ENCODE measurements at regions not wholly inside any gene's neighbourhood (a gene's known extent, or its start where the extent isn't known, plus 50 kb on each side); places are given as distances from the start of the nearest gene placed in this dataset.

- DNase-seq (ENCODE audit: low read depth in 1 of 2, low spot score in 1 of 2) (no peak), FAIRE-seq (no peak), ATAC-seq (no peak)
- ChIA-PET POLR2A (no interaction called here), CTCF (interaction anchor here (1.1 to 2.6 kb wide), 2 partner anchors 13 to 415 kb away, joined by 3 to 8 read pairs; no protein-coding TSS in a partner anchor)
- no peak for TF ChIP-seq ZC3H11A (IDR thresholded peaks at IDR 0.05)
- no peak for TF ChIP-seq FOSL2 (IDR thresholded peaks at IDR 0.05)
- TF ChIP-seq FOSL2 (CRISPR knock-in tag; IDR thresholded peaks at IDR 0.05) = no peak
- TF ChIP-seq HOXB5 (CRISPR knock-in tag; IDR thresholded peaks at IDR 0.05) = no peak
- H3K4me2 ChIP-seq = no peak overlapping the region
- H3K9me3 ChIP-seq = no peaks in the 10 kb centered on the region
- 68% methylated on average over 4 of the region's 4 CpGs for WGBS (ENCODE audit: missing lambda C conversion rate)
- H3K27ac ChIP-seq = no peak overlapping the region
- H3K4me3 ChIP-seq = no peak overlapping the region
- H3K4me1 ChIP-seq = no peaks in the 10 kb centered on the region
Observed at GRCh38 chr1:169018751-169019150, 87.7 kb upstream of the ATP1B1 start.

- WGBS (ENCODE audit: missing lambda C conversion rate) = 6% methylated on average over 3 of the region's 3 CpGs
- H3K4me1 ChIP-seq = no peaks in the 10 kb centered on the region
- ATAC-seq (no peak), FAIRE-seq (no peak), DNase-seq (ENCODE audit: low read depth in 1 of 2, low spot score in 1 of 2) (no peak)
- POLR2A ChIA-PET = no interaction called here
- TF ChIP-seq EP300 (IDR thresholded peaks at IDR 0.05) (no peak), JUN (IDR thresholded peaks at IDR 0.05) (no peak), CBX8 (IDR thresholded peaks at IDR 0.05) (no peak), ZFP36 (IDR thresholded peaks at IDR 0.05; ENCODE audit: borderline replicate concordance, partially characterized antibody) (no peak), EHMT2 (IDR thresholded peaks at IDR 0.05; ENCODE audit: low read depth) (no peak), HOXB13 (CRISPR knock-in tag; IDR thresholded peaks at IDR 0.05; ENCODE audit: low read depth) (no peak), ATOH8 (CRISPR knock-in tag; IDR thresholded peaks at IDR 0.05; ENCODE audit: low read depth) (no peak), RFX5 (IDR thresholded peaks at IDR 0.05) (no peak), HEYL (CRISPR knock-in tag; IDR thresholded peaks at IDR 0.05) (no peak), REST (IDR thresholded peaks at IDR 0.05) (no peak), NFE2L2 (conservative IDR thresholded peaks at IDR 0.05; ENCODE audit: low read length) (no peak), PHF8 (IDR thresholded peaks at IDR 0.05; ENCODE audit: borderline replicate concordance, low read depth) (no peak), TFCP2L1 (CRISPR knock-in tag; IDR thresholded peaks at IDR 0.05) (no peak), POLR2AphosphoS2 (conservative IDR thresholded peaks at IDR 0.05; ENCODE audit: low read length) (no peak), KDM5A (IDR thresholded peaks at IDR 0.05) (no peak), MAFK (IDR thresholded peaks at IDR 0.05; ENCODE audit: partially characterized antibody) (no peak), RARB (CRISPR knock-in tag; IDR thresholded peaks at IDR 0.05) (no peak), TP53 (CRISPR knock-in tag; IDR thresholded peaks at IDR 0.05) (no peak)
- no peak overlapping the region for H3K4me2 ChIP-seq
- no peak overlapping the region for H3K4me3 ChIP-seq
- H3K9me3 ChIP-seq = no peaks in the 10 kb centered on the region
- CTCF ChIA-PET = interaction anchor here (2.6 kb wide), 1 partner anchor 12 kb away, joined by 8 read pairs; no protein-coding TSS in a partner anchor
- no peak overlapping the region for H3K27ac ChIP-seq
Observed at GRCh38 chr1:169019419-169020058, 87.0 kb upstream of the ATP1B1 start.

GRCh38 chr1:169020684-169021083 lies 85.8 kb upstream of the ATP1B1 start:
- no peak for TF ChIP-seq ZFP36 (IDR thresholded peaks at IDR 0.05; ENCODE audit: borderline replicate concordance, partially characterized antibody)
- TF ChIP-seq CBX2 (IDR thresholded peaks at IDR 0.05; ENCODE audit: borderline replicate concordance, low read depth) = no peak
- TF ChIP-seq JUN (IDR thresholded peaks at IDR 0.05) = no peak
- no peak for TF ChIP-seq ATOH8 (CRISPR knock-in tag; IDR thresholded peaks at IDR 0.05; ENCODE audit: low read depth)
- no peak for TF ChIP-seq MAX (IDR thresholded peaks at IDR 0.05)
- TF ChIP-seq ZC3H11A (IDR thresholded peaks at IDR 0.05) = peak; percentile 80
- TF ChIP-seq CHD2 (IDR thresholded peaks at IDR 0.05; ENCODE audit: low read length, partially characterized antibody) = no peak
- H3K4me3 ChIP-seq = no peak overlapping the region
- CTCF ChIA-PET = no interaction called here
- H3K4me1 ChIP-seq = no peaks in the 10 kb centered on the region
- no peak overlapping the region for H3K4me2 ChIP-seq
- DNase-seq (ENCODE audit: low read depth in 1 of 2, low spot score in 1 of 2) = no peak
- no peaks in the 10 kb centered on the region for H3K9me3 ChIP-seq
- POLR2A ChIA-PET = no interaction called here
- no peak for ATAC-seq
- no peak overlapping the region for H3K27ac ChIP-seq
- FAIRE-seq = no peak
